Lower leg skin (tissue), 4 donors: ENCODE measurements at regions not wholly inside any gene's neighbourhood (a gene's known extent, or its start where the extent isn't known, plus 50 kb on each side); places are given as distances from the start of the nearest gene placed in this dataset.
A peak's percentile ranks its signal among the peaks of the same experiment; 100 is the strongest.

Experiments used
- DNase-seq, 2 donors: peaks; one replicate each; pipeline ENCODE4 v3.0.0-alpha.2; 2019; ENCODE audit warnings: low spot score in 2 of 2
- H3K4me3 ChIP-seq: fragments of 200-600 bp; sonication (generic); 2 replicates; pipeline ENCODE4 v1.5.1; 2017; ENCODE audit warnings: mild to moderate bottlenecking, low read depth; ENCODE audit not compliant: poor library complexity, severe bottlenecking
- CTCF ChIP-seq, 3 donors: fragments of 450-650 bp; IDR thresholded peaks; one replicate each; pipeline ENCODE4 v1.5.1; 2016; ENCODE audit warnings: antibody characterized with exemption in 3 of 3, mild to moderate bottlenecking in 3 of 3, moderate library complexity in 2 of 3
- POLR2A ChIP-seq, 2 donors: fragments of 450-650 bp; IDR thresholded peaks; one replicate each; pipeline ENCODE4 v1.6.1; 2016 to 2017; ENCODE audit warnings: antibody characterized with exemption in 2 of 2, mild to moderate bottlenecking in 1 of 2, moderate library complexity in 1 of 2
- WGBS, 2 donors: methylation state at CpG; one replicate each; pipeline ENCODE4 v1.1.5; 2018; 5-methylcytosine and 5-hydroxymethylcytosine counted together
- intact Hi-C: fragments of 100-400 bp; cut with DNase I; formaldehyde crosslinking; loops from one replicate; pipeline ENCODE4 v1.15.0; 2023; ENCODE audit warnings: low total_unique reads

- intact Hi-C loops = no loop called here
- no peak overlapping the region for H3K4me3 ChIP-seq
- whole genome bisulfite sequencing, 2 donors = 58 to 70% methylated on average over 8 of the region's 8 CpGs
- no peak for TF ChIP-seq CTCF (IDR thresholded peaks at IDR 0.05)
- no peak for TF ChIP-seq POLR2A (IDR thresholded peaks at IDR 0.05)
- peak in 1 of 2 donors; percentile 6 for DNase-seq
Observed at GRCh38 chr10:2878818-2879217, 188.5 kb upstream of the PFKP start.

- 82 to 88% methylated on average over 2 of the region's 2 CpGs for WGBS, 2 donors
- H3K4me3 ChIP-seq = no peak overlapping the region
- intact Hi-C loops = no loop called here
- TF ChIP-seq POLR2A (IDR thresholded peaks at IDR 0.05) (no peak), CTCF (IDR thresholded peaks at IDR 0.05) (no peak)
- no peak for DNase-seq
Observed at GRCh38 chr10:2876032-2876431, 191.3 kb upstream of the PFKP start.

GRCh38 chr10:2874963-2875362 lies 192.4 kb upstream of the PFKP start:
- TF ChIP-seq POLR2A (IDR thresholded peaks at IDR 0.05) (no peak), CTCF (IDR thresholded peaks at IDR 0.05) (no peak)
- DNase-seq = peak in 1 of 2 donors; percentile 62
- 60 to 65% methylated on average over 6 of the region's 6 CpGs for WGBS, 2 donors
- intact Hi-C loops = no loop called here
- H3K4me3 ChIP-seq = no peak overlapping the region

GRCh38 chr10:2873769-2874168 lies 193.6 kb upstream of the PFKP start:
- no peak overlapping the region for H3K4me3 ChIP-seq
- intact Hi-C loops = no loop called here
- no peak for TF ChIP-seq CTCF (IDR thresholded peaks at IDR 0.05)
- TF ChIP-seq POLR2A (IDR thresholded peaks at IDR 0.05) = no peak
- peak in 1 of 2 donors; percentile 20 for DNase-seq
- 69 to 81% methylated on average over 2 of the region's 2 CpGs for WGBS, 2 donors

GRCh38 chr10:2871673-2872219 lies 195.6 kb upstream of the PFKP start:
- intact Hi-C loops = no loop called here
- H3K4me3 ChIP-seq = no peak overlapping the region
- WGBS, 2 donors = 72 to 88% methylated on average over 2 of the region's 2 CpGs
- peak in 1 of 2 donors; percentile 12 for DNase-seq
- TF ChIP-seq CTCF (IDR thresholded peaks at IDR 0.05) (no peak), POLR2A (IDR thresholded peaks at IDR 0.05) (no peak)

GRCh38 chr10:2870654-2871053 lies 196.7 kb upstream of the PFKP start:
- H3K4me3 ChIP-seq = no peak overlapping the region
- no peak for TF ChIP-seq CTCF (IDR thresholded peaks at IDR 0.05)
- no peak for TF ChIP-seq POLR2A (IDR thresholded peaks at IDR 0.05)
- intact Hi-C loops = no loop called here
- no peak for DNase-seq
- 43 to 51% methylated on average over 4 of the region's 4 CpGs for WGBS, 2 donors
